HUES64 (cell line): ENCODE measurements at regions not wholly inside any gene's neighbourhood (a gene's known extent, or its start where the extent isn't known, plus 50 kb on each side); places are given as distances from the start of the nearest gene placed in this dataset.
"Not testable (repeated sequence)": the region's sequence is repeated elsewhere in the genome, so short reads cannot be mapped to it uniquely, and the experiment has no call there.

Experiments
- H3K27ac ChIP-seq: 2 replicates; pipeline ENCODE4 v1.7.0; 2013; ENCODE audit warnings: low read depth, low read length, inconsistent platforms
- H3K27me3 ChIP-seq: 2 replicates; pipeline ENCODE4 v1.6.1; 2013; ENCODE audit warnings: mild to moderate bottlenecking, low read length; ENCODE audit not compliant: insufficient read depth
- H3K36me3 ChIP-seq: 2 replicates; pipeline ENCODE4 v1.6.1; 2013; ENCODE audit warnings: mild to moderate bottlenecking, low read length; ENCODE audit not compliant: insufficient read depth
- H3K4me1 ChIP-seq: 2 replicates; pipeline ENCODE4 v1.6.1; 2013; ENCODE audit warnings: mild to moderate bottlenecking, low read length, moderate library complexity; ENCODE audit not compliant: insufficient read depth
- H3K4me3 ChIP-seq: 2 replicates; pipeline ENCODE4 v1.5.1; 2013; ENCODE audit warnings: mild to moderate bottlenecking, low read length, moderate library complexity
- H3K9ac ChIP-seq: 2 replicates; pipeline ENCODE4 v1.6.1; 2013; ENCODE audit warnings: mild to moderate bottlenecking, low read depth, low read length
- H3K9me3 ChIP-seq: 2 replicates; pipeline ENCODE4 v1.6.1; 2013; ENCODE audit warnings: low read depth, low read length; ENCODE audit not compliant: insufficient read depth
- WGBS: fragments of 150-250, 120-280 bp; methylation state at CpG from one replicate; pipeline ENCODE4 v1.1.7; 2013; ENCODE audit warnings: missing lambda C conversion rate; 5-methylcytosine and 5-hydroxymethylcytosine counted together

GRCh38 chr7:89616829-89617228 lies 537.4 kb upstream of the STEAP1 start:
- not testable (repeated sequence) for H3K9ac ChIP-seq, H3K27me3 ChIP-seq, H3K4me3 ChIP-seq, H3K36me3 ChIP-seq, H3K27ac ChIP-seq, H3K4me1 ChIP-seq
- H3K9me3 ChIP-seq = 0 out of 2 replicates have a peak, but pooled peaks cover 16% of the 10 kb centered on the region
- WGBS = 91% methylated on average over 5 of the region's 6 CpGs

DNA sequence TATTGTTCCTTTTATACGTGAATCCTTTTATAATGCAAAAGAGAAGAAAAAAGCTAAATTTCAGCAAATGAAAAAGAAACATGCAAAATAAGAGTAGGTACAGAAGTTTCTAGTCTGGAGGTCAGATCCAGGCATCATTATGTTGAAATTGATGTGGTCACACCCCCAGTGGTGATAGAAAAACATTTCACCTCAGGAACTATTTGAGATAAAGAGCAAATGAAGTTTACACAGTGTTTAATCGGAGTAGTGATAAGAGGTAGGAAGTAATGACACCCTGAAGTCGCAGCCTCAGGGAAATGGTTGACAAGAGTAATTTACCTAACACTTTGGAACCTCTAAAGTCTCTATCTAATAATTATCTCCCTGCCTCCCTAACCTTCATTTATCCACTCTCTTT lies 536.0 kb upstream of the STEAP1 start:
- Histone ChIP-seq H3K4me3 (no peak overlapping the region), H3K27me3 (no peaks in the 10 kb centered on the region), H3K36me3 (no peaks in the 10 kb centered on the region), H3K9ac (no peak overlapping the region), H3K4me1 (no peaks in the 10 kb centered on the region), H3K9me3 (0 out of 2 replicates have a peak, but pooled peaks cover 16% of the 10 kb centered on the region), H3K27ac (no peak overlapping the region)
- 83% methylated on average over 3 of the region's 3 CpGs for WGBS

- Histone ChIP-seq H3K4me3 (no peak overlapping the region), H3K36me3 (no peaks in the 10 kb centered on the region), H3K4me1 (no peaks in the 10 kb centered on the region), H3K27me3 (no peaks in the 10 kb centered on the region), H3K27ac (no peak overlapping the region), H3K9ac (no peak overlapping the region), H3K9me3 (0 out of 2 replicates have a peak, but pooled peaks cover 16% of the 10 kb centered on the region)
- 88% methylated on average over 4 of the region's 4 CpGs for WGBS
These were observed 532.2 kb upstream of the STEAP1 start for GRCh38 chr7:89621925-89622641.

DNA sequence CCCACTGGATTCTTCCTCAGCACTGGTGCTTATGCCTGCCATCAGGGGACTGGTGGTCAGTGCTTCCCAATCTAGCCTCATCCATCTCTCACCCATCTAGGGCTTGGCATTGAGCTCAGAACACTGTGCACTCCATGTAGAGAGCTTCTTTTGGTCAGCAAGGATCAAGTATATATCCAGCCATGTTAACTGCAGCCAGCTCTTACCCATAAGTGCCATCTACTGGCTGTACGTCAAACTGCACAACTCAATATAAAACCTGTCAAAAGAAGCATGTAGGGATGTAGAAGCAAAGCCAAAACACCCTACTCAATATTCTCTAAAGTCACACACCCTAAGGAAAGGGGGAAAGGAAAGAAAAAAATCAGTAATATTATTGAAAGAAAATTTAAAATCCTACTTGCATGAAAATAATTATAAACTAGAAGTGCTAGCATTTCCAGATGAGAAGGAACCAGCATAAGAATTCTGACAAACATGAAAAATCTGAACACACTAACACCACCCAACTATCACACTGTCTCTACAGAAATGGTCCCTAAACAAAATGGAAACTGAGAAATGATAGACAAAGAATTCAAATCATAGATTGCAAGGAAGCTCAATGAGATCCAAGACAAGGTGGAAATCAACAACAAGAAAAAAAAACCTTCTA lies 531.1 kb upstream of the STEAP1 start:
- H3K4me1 ChIP-seq = no peaks in the 10 kb centered on the region
- WGBS = no CpG with 5 or more reads among the region's 1 CpG
- 0 out of 2 replicates have a peak, but pooled peaks cover 16% of the 10 kb centered on the region for H3K9me3 ChIP-seq
- H3K27ac ChIP-seq = no peak overlapping the region
- H3K4me3 ChIP-seq = no peak overlapping the region
- H3K9ac ChIP-seq = no peak overlapping the region
- H3K36me3 ChIP-seq = no peaks in the 10 kb centered on the region
- H3K27me3 ChIP-seq = no peaks in the 10 kb centered on the region

- H3K27me3 ChIP-seq, H3K4me3 ChIP-seq, H3K27ac ChIP-seq, H3K9ac ChIP-seq, H3K36me3 ChIP-seq, H3K4me1 ChIP-seq: not testable (repeated sequence)
- 0 out of 2 replicates have a peak, but pooled peaks cover 16% of the 10 kb centered on the region for H3K9me3 ChIP-seq
- 89% methylated on average over 4 of the region's 5 CpGs for WGBS
These were observed 530.1 kb upstream of the STEAP1 start for GRCh38 chr7:89624155-89624554.

DNA sequence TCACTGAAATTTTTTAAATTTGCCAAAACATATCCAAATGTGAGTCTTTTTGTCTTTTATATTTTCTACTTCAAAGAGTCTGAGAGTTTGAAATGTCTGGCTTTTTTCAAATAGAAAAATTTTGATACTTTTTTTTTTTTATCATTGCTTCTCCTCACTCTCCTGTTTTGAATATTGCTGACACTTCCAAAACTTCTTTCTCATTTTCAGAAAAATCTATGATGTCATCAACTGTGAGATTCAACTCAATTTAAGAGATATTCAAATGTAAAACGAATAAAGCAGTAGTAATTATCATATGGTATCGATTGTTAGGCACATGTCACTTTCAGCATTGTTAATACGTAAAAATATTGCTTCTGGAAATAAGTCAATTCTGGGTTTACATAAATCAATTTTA lies 505.8 kb upstream of the STEAP1 start:
- H3K27ac ChIP-seq = no peak overlapping the region
- no peaks in the 10 kb centered on the region for H3K4me1 ChIP-seq
- 90% methylated on average over 2 of the region's 3 CpGs for WGBS
- H3K9ac ChIP-seq = no peak overlapping the region
- H3K36me3 ChIP-seq = no peaks in the 10 kb centered on the region
- no peak overlapping the region for H3K4me3 ChIP-seq
- no peaks in the 10 kb centered on the region for H3K27me3 ChIP-seq
- H3K9me3 ChIP-seq = peaks cover 17% of the 10 kb centered on the region

DNA sequence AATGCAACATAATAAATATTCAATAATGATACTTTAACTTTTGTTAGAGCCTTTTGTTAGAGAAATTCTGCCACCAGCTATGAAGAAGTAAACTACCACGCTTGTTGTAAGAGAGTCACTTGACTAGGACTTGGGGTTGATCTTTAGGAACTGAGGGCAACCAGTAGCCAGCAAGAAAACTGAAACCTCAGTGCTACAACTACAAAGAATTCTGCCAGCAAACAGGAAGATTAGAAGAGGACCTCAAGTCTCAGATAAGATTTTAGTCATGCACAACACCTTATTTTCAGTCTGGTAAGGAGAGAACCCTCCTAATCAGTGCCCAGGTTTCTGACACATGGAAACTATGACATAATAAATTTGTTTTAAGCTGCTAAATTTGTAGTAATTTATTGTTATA lies 498.3 kb upstream of the STEAP1 start:
- Histone ChIP-seq H3K4me3 (no peak overlapping the region), H3K27ac (no peak overlapping the region), H3K9me3 (peaks cover 12% of the 10 kb centered on the region), H3K27me3 (no peaks in the 10 kb centered on the region), H3K36me3 (no peaks in the 10 kb centered on the region), H3K4me1 (no peaks in the 10 kb centered on the region), H3K9ac (no peak overlapping the region)
- 76% methylated on average over 1 of the region's 1 CpG for WGBS

DNA sequence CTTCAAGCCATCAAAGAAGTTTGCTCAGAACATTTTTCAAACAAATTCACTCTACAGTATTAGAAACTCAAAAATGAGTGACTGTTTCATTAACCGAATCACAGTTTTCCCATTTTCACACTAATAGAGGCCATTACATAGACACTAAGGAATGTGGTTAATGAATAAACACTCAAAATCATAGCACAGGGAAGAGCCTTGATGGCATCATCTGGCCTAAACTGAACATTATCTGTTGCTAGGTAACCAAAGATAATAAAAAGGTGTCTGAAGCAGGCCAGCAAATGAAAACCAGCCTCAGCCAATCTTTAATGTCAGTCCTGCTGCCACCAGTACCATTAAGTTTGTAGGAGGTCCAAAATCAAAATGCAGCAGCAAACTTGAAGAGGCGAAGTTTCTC lies 492.4 kb upstream of the STEAP1 start:
- no peaks in the 10 kb centered on the region for H3K36me3 ChIP-seq
- no peak overlapping the region for H3K9ac ChIP-seq
- no peak overlapping the region for H3K27ac ChIP-seq
- peaks cover 12% of the 10 kb centered on the region; the same call in 1 of the 2 replicates for H3K9me3 ChIP-seq
- 79% methylated on average over 2 of the region's 2 CpGs for WGBS
- H3K4me1 ChIP-seq = no peaks in the 10 kb centered on the region
- H3K4me3 ChIP-seq = no peak overlapping the region
- H3K27me3 ChIP-seq = no peaks in the 10 kb centered on the region

DNA sequence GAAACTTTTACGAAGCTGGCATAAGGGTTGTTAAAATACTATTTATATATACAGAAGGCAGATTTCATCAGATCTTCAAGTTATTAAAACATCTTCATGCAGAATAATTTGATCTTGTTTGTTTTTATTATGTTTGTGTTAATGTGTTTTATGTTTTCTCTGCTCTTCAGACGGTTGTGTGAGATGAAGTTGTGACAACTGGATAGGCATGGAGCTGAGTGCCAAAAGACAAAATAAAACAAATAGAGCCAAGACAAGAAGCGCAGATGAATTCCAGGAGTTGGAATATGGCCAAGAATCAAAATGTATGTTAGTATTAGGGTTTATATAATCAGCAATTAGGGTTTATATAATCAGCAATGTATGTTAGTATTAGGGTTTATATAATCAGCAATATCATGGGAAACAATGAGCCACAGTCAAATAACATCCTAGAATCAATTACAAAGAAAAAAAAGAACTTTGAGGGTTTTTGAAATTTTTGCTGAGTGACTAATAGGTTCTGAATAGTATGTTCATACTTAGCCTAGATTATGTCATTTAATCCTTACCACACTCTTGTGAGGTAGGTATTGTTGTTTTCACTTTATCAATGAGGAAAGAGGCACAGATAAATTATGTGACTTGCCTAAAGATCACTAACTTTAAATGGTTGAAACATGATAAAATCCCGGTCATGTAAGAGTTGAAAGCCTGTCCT lies 488.0 kb upstream of the STEAP1 start:
- Histone ChIP-seq H3K9ac (no peak overlapping the region), H3K9me3 (peaks cover 16% of the 10 kb centered on the region; the same call in 1 of the 2 replicates), H3K4me3 (no peak overlapping the region), H3K27ac (no peak overlapping the region), H3K36me3 (no peaks in the 10 kb centered on the region), H3K4me1 (no peaks in the 10 kb centered on the region), H3K27me3 (no peaks in the 10 kb centered on the region)
- 91% methylated on average over 3 of the region's 4 CpGs for WGBS

GRCh38 chr7:89680161-89680560 lies 474.1 kb upstream of the STEAP1 start:
- Histone ChIP-seq H3K4me3 (no peak overlapping the region), H3K27me3 (no peaks in the 10 kb centered on the region), H3K9ac (no peak overlapping the region), H3K36me3 (no peaks in the 10 kb centered on the region), H3K27ac (no peak overlapping the region), H3K4me1 (no peaks in the 10 kb centered on the region), H3K9me3 (peaks cover 21% of the 10 kb centered on the region)
- 98% methylated on average over 2 of the region's 2 CpGs for WGBS

DNA sequence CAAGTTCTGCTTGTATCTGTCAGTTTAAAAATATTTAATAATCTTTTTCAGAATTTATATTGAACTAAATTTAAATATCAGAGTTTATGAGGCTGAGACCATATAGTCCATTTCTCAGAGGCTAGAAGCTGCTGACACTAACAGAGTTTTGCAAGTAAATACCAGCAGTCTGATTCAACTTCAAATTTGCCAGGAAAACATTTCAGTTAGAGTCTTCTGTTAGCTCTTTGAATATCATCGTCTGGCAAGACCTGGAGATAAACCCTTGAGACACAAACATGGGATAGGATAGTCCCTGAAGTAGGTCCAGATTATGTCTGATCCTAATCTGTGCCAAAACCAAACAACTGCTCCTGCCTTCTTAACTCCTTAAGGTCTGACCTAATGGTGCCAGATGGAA lies 472.8 kb upstream of the STEAP1 start:
- H3K27ac ChIP-seq = no peak overlapping the region
- H3K4me3 ChIP-seq = no peak overlapping the region
- WGBS = 63% methylated on average over 1 of the region's 1 CpG
- no peaks in the 10 kb centered on the region for H3K4me1 ChIP-seq
- no peaks in the 10 kb centered on the region for H3K27me3 ChIP-seq
- H3K9me3 ChIP-seq = peaks cover 20% of the 10 kb centered on the region
- no peaks in the 10 kb centered on the region for H3K36me3 ChIP-seq
- H3K9ac ChIP-seq = no peak overlapping the region
